ENCODE measurements at regions not wholly inside any gene's neighbourhood (a gene's known extent, or its start where the extent isn't known, plus 50 kb on each side); places are given as distances from the start of the nearest gene placed in this dataset.

DNA sequence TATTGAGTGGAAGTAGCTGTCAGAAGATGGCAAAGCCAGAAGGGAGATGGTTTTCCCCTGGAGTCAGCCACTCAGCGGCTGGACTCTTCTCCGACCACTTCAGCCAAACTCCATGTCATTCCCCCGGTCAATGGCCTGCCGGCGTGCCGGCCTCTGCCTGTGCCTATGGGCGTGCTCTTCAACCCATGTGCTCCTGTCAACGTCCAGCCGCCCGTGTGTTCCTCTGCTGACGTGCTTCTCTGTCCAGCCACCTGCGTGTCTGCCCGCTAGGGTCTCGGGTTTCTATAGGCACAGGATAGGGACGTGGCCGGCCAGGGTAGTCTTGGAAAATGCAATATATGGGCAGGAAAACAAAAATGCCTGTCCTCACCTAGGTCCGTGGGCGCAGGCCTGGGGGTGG lies 77.7 kb upstream of the RUFY1 start:
- TF ChIP-seq, protein P1, sequence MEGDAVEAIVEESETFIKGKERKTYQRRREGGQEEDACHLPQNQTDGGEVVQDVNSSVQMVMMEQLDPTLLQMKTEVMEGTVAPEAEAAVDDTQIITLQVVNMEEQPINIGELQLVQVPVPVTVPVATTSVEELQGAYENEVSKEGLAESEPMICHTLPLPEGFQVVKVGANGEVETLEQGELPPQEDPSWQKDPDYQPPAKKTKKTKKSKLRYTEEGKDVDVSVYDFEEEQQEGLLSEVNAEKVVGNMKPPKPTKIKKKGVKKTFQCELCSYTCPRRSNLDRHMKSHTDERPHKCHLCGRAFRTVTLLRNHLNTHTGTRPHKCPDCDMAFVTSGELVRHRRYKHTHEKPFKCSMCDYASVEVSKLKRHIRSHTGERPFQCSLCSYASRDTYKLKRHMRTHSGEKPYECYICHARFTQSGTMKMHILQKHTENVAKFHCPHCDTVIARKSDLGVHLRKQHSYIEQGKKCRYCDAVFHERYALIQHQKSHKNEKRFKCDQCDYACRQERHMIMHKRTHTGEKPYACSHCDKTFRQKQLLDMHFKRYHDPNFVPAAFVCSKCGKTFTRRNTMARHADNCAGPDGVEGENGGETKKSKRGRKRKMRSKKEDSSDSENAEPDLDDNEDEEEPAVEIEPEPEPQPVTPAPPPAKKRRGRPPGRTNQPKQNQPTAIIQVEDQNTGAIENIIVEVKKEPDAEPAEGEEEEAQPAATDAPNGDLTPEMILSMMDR (conservative IDR thresholded peaks at IDR 0.05 in 1 of 2, IDR thresholded peaks at IDR 0.05 in 1 of 2; ENCODE audit: extremely low read depth in 1 of 2, insufficient read depth in 1 of 2, low read depth in 1 of 2, low read length in 2 of 2) = no peak
- TF ChIP-seq EZH2 (IDR thresholded peaks at IDR 0.05; ENCODE audit: borderline replicate concordance, low read length) = no peak

All from mammary epithelial cell (primary cell).